ENCODE measurements at regions not wholly inside any gene's neighbourhood (a gene's known extent, or its start where the extent isn't known, plus 50 kb on each side); places are given as distances from the start of the nearest gene placed in this dataset.

GRCh38 chr1:221162352-221162751 lies 283.1 kb downstream of the HLX start:
- DNase-seq (ENCODE audit: low read depth), result no peak

- no peak for DNase-seq (ENCODE audit: low read depth)
Measured at GRCh38 chr1:221162939-221163338, 283.7 kb downstream of the HLX start.

DNA sequence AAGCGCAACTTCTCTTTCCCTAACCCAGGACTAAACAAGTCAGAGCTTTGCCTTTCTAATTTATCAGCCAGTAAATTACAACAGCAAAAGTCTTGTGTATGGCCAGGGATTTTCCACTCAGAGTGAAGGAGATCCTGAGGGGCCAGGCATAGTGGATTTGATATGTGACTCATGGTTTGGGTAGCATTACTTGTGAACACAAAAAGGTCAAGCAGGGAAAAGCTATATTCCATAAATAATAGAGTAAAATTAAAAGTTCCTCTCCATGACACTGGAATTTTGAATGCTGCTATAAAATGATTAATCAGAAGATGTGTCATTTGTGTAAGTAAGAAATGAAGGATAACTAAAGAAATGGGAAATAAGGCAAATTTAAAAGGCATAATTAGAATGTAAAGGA lies 284.8 kb downstream of the HLX start:
- DNase-seq (ENCODE audit: low read depth), result no peak

- DNase-seq (ENCODE audit: low read depth), result no peak
Measured at GRCh38 chr1:221164951-221165838, 286.0 kb downstream of the HLX start.

- DNase-seq (ENCODE audit: low read depth), result no peak
Measured at GRCh38 chr1:221165839-221166500, 286.7 kb downstream of the HLX start.

- no peak for DNase-seq (ENCODE audit: low read depth)
Measured at GRCh38 chr1:221166559-221167318, 287.5 kb downstream of the HLX start.

GRCh38 chr1:221169447-221169889 lies 290.2 kb downstream of the HLX start:
- no peak for DNase-seq (ENCODE audit: low read depth)

DNA sequence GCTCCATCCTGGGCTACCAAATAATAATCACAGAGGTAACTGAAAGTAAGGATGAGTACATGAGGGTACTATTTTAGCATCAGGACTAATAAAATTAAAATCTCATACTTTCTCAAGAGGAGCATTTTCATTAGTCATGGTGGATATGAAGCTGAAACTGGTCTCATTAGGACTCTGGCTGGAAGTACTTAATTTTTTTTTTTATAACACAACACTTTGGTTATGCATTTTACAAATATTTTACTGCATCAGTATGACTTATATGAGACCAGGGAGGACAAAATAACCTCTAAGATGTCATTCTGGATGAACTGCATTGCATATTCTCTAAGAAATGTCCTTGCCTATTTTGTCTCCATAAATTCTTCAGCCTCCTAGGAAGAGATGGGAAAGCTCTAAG lies 290.9 kb downstream of the HLX start:
- no peak for DNase-seq (ENCODE audit: low read depth)

DNA sequence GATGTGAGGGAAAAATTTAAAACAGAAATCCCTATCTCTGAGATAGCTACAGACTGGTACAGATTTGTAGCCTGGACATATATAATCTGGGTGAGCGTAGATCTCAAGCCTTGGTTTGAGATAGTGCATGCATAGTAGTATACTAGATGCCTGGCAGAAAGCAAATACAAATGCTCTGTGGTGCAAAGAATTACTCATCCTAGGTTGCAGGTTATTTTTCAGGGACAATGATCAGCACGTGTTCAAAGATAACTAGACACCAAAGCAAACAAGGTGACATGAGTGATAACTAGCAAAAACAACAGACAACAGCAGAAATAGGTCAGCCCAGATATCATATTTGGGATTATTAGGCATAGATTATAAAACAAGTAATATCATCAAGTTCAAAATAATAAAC lies 292.5 kb downstream of the HLX start:
- no peak for DNase-seq (ENCODE audit: low read depth)

DNA sequence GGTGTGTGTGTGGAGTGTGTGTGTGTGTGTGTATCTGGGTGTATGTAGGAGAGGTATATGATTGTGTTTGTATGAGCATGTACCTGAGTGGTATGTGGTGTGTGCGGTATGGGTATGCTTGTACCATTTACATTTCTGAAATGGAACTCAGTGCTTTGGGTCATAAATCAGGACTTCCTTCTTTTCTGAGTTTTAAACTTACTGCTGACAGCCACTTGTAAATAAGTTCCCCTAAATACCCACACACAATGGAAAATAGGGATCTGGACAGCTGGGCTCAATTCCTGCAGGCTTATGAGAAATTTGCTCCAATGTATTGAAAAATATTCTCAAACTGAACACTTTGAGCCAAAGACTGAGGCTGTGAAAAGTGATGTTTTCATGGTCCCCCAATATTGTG lies 293.6 kb downstream of the HLX start:
- DNase-seq (ENCODE audit: low read depth), result no peak

- peak; percentile 24 for DNase-seq (ENCODE audit: low read depth)
Measured at GRCh38 chr1:221174330-221174993, 295.2 kb downstream of the HLX start.

GRCh38 chr1:221175249-221175648 lies 296.0 kb downstream of the HLX start:
- DNase-seq (ENCODE audit: low read depth), result no peak

DNA sequence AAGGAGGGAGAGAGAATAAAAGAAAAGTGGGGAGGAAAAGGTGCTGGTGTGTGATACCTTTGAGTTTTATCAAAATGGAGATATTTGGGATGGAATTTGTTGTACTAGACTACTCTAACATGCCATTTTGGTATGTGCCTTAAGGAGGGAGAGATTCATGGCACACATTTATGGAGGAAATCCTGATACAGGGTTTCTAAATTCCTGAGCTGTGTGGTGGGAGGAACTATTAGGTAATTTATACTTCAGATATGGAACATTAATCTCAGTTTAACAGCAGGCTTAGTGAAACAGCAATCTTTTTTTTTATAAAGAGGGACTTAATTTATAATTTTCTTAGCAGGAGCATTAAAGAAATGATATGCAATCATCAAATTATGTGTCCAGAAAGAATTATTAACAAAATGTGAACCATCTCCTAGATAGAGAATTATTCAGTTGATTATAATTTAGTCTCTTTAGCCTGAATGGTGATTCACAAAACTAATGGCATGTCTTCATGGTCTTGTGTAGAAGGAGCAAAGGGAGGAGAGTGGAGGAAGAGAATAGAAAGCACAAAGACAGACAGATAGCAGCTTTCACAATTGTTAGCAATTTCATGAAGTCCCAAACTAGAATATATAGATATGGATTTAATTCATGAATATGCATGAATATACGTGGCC lies 301.6 kb downstream of the HLX start:
- no peak for DNase-seq (ENCODE audit: low read depth)

DNA sequence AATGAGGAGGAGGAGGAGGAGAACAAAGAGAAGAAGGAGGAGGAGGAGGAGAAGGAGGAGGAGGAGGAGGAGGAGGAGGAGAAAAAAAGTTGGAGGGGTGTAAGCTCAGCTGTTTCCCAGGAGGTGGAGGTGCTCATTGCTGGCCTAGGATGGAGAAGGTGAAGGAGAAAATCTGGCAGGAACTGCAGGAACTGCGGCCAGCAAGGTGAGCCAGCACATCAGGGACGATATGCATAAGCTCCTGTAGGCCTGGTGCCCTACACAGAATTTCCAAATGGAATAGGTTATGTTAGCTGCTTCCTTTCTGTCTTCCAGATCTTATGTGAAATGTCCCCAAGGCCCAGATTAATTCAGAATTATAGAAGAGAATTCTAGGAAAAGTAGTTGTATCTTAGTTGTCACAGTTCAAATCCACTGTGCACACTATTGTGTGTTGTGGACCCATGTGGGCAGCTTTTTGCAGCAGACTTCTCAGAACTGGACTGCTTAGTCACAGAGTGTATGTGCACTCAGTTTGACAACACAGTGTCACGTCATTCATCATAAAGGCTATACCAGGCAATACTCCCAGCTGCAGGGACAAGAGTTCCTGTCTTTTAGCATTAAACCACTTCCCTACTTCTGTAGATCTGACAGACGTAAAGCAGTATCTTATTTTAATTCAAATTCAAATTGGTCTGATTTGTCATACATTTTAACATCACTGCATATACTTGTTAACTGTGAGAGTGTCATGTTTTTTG lies 303.7 kb downstream of the HLX start:
- DNase-seq (ENCODE audit: low read depth), result no peak

DNA sequence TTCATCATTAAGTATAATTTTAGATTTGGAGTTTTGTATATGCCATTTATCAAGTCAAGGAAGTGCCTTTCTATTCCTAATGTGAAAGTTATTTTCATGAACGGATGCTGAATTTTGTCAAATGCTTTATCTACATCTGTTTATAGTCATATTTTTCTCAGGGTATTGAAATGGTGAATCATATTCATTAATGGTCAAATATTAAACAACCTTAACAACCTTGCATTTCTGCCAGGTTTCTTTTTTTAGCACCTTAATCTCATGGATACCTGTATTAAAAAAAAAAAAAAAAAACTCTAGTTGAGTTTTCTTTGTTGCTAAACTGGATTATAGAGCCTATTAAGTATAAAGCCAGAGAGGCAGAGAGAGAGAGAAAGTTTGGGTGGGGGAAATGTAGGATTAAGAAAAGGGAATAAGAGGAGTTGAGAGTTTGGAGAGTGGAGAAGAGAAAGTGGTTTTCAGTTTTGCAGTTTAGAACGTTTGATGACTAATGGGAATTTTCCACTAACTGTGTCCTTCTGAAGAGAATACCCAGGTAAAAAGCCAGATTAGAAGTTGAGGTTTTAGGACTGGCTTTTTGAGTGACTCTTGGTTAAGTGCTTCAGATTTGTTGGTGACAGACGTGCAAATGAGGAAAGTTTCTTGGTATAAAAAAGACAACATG lies 305.0 kb downstream of the HLX start:
- no peak for DNase-seq (ENCODE audit: low read depth)

- no peak for DNase-seq (ENCODE audit: low read depth)
Measured at GRCh38 chr1:221187174-221187573, 307.9 kb downstream of the HLX start.

DNA sequence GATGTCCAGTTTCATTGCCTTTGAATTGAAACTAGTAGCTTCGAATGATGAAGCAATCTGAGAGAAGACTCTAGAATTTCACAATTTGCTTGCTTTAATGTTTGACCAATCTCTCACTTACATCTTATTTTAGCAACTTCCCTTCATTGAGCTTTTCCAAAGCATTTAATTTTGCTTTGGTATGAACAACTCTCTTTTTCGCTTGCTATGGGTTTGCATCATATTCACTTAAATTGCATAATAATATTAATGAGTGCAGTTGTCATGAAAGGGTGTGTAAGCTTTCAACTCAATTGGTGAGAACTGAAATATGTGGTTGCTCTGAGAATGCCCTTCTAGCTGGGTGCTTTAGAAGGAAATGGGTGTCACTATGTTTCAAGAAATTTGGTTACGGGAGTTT lies 309.2 kb downstream of the HLX start:
- no peak for DNase-seq (ENCODE audit: low read depth)

DNA sequence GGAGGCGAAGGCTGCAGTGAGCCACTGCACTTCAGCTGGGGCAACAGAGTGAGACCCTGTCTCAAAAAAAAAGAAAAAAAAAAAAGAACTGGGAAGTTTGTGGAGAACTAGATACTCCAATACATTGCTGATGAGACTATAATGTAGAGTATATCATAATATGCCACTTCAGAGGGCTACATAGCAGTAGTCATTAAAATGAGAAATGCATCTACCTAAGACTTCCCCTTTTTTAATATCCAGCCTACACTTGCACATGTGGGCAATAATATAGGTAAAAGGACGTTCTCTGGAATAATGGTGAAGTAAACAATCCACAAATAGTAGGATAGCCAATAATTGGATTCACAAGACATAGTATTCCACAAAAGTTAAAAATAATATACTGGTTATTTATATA lies 311.0 kb downstream of the HLX start:
- no peak for DNase-seq (ENCODE audit: low read depth)

DNA sequence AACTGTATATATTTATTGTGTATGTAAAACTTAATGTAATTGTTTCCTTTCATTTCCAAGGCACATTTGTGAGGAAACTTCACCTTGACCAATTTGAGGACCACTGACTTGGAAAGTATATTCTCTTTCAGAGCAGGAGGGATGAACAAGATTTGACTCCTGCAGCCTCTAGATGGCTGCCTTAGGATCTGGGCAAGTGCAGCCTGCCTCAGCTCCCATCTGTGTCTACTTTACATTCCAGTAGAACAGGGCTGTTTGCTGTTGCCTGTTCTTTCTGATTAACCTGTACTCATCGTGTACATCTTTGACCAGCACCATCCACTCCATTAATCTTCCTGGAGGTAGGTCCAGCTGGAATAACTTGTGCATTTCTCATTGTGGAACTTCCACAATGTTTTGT lies 312.8 kb downstream of the HLX start:
- DNase-seq (ENCODE audit: low read depth), result no peak

DNA sequence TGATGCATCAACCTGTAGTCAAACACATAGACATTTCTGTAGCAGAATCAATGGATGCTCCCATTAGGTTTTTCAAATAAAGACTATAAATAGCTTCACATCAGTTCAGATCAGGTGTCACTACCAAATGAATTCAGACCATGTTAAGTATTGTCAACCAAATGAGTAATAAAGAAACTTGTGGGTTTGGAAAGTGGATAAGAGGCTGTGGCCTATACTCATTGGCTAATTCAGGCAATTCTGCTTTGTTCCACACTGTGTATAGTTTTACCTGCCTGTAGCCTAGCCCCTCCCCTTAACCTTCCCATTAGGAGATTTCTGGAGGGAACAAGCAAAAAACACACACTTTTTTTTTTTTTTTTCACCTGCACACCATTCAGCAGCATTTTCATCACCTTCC lies 321.2 kb downstream of the HLX start:
- no peak for DNase-seq (ENCODE audit: low read depth)
